Thyroid gland (tissue), 4 donors: ENCODE measurements at regions not wholly inside any gene's neighbourhood (a gene's known extent, or its start where the extent isn't known, plus 50 kb on each side); places are given as distances from the start of the nearest gene placed in this dataset.

Experiments
- DNase-seq, 2 donors: peaks; one replicate each; pipeline ENCODE4 v3.0.0-alpha.2; 2019
- H3K27ac ChIP-seq, 3 donors: fragments of 200-600 bp; sonication (generic); 1 replicate in 2 of 3; 2 replicates in 1 of 3; pipeline ENCODE4 v1.5.1; 2016 to 2019; ENCODE audit warnings: mild to moderate bottlenecking in 1 of 3, moderate library complexity in 1 of 3
- H3K27me3 ChIP-seq: fragments of 200-600 bp; sonication (generic); one replicate; pipeline ENCODE4 v1.5.1; 2019
- H3K36me3 ChIP-seq, 2 donors: fragments of 200-600 bp; sonication (generic); one replicate each; pipeline ENCODE4 v1.5.1; 2016 to 2019
- H3K4me1 ChIP-seq, 2 donors: fragments of 200-600 bp; sonication (generic); one replicate each; pipeline ENCODE4 v1.5.1; 2017 to 2019
- H3K4me3 ChIP-seq, 3 donors: fragments of 200-600 bp; sonication (generic); replicated peaks in 1 of 3; 1 replicate in 2 of 3; 2 replicates in 1 of 3; pipeline ENCODE4 v1.5.1; 2016; ENCODE audit warnings: mild to moderate bottlenecking in 1 of 3
- H3K9me3 ChIP-seq: fragments of 200-600 bp; sonication (generic); one replicate; pipeline ENCODE4 v1.5.1; 2017
- CTCF ChIP-seq, 6 experiments: fragments of 200-600 bp in 3 of 6; fragments of 450-650 bp in 3 of 6; sonication (generic) in 3 of 6; IDR thresholded peaks; one replicate each; pipeline ENCODE4 v1.5.1; 2016 to 2019; ENCODE audit warnings: antibody characterized with exemption in 6 of 6, mild to moderate bottlenecking in 2 of 6, inconsistent platforms in 1 of 6, moderate library complexity in 1 of 6
- POLR2A ChIP-seq, 2 donors: fragments of 450-650 bp; IDR thresholded peaks; one replicate each; pipeline ENCODE4 v1.6.1; 2017; ENCODE audit warnings: antibody characterized with exemption in 2 of 2, mild to moderate bottlenecking in 2 of 2, moderate library complexity in 1 of 2
- WGBS, 2 donors: methylation state at CpG; one replicate each; pipeline ENCODE4 v1.1.5; 2017; 5-methylcytosine and 5-hydroxymethylcytosine counted together
- intact Hi-C: fragments of 100-400 bp; cut with DNase I; formaldehyde crosslinking; loops from one replicate; pipeline ENCODE4 v1.15.1; 2023

- intact Hi-C loops, result no loop called here
- WGBS, 2 donors, result 89 to 91% methylated on average over 3 of the region's 3 CpGs
- TF ChIP-seq CTCF (IDR thresholded peaks at IDR 0.05), result no peak
- no peak for TF ChIP-seq POLR2A (IDR thresholded peaks at IDR 0.05)
- no peak for DNase-seq
- H3K36me3 ChIP-seq, result no peaks in the 10 kb centered on the region
- H3K27ac ChIP-seq, result no peak overlapping the region
- no peaks in the 10 kb centered on the region for H3K4me1 ChIP-seq
- no peaks in the 10 kb centered on the region for H3K27me3 ChIP-seq
- H3K4me3 ChIP-seq, result no peak overlapping the region
- no peaks in the 10 kb centered on the region for H3K9me3 ChIP-seq
Measured at GRCh38 chr22:47576908-47577307, 814.5 kb downstream of the TBC1D22A start.

GRCh38 chr22:47575291-47575690 is 812.8 kb downstream of the TBC1D22A start:
- Histone ChIP-seq H3K36me3 (no peaks in the 10 kb centered on the region), H3K27ac (no peak overlapping the region), H3K9me3 (no peaks in the 10 kb centered on the region), H3K27me3 (no peaks in the 10 kb centered on the region), H3K4me1 (no peaks in the 10 kb centered on the region), H3K4me3 (no peak overlapping the region)
- DNase-seq, result no peak
- TF ChIP-seq CTCF (IDR thresholded peaks at IDR 0.05), result no peak
- TF ChIP-seq POLR2A (IDR thresholded peaks at IDR 0.05), result no peak
- intact Hi-C loops, result no loop called here
- 83 to 87% methylated on average over 11 of the region's 11 CpGs for WGBS, 2 donors

GRCh38 chr22:47574556-47574955 is 812.1 kb downstream of the TBC1D22A start:
- Histone ChIP-seq H3K36me3 (no peaks in the 10 kb centered on the region), H3K27ac (no peak overlapping the region), H3K27me3 (no peaks in the 10 kb centered on the region), H3K9me3 (no peaks in the 10 kb centered on the region), H3K4me3 (no peak overlapping the region), H3K4me1 (no peaks in the 10 kb centered on the region)
- WGBS, 2 donors, result 94 to 95% methylated on average over 4 of the region's 4 CpGs
- intact Hi-C loops, result no loop called here
- TF ChIP-seq POLR2A (IDR thresholded peaks at IDR 0.05) (no peak), CTCF (IDR thresholded peaks at IDR 0.05) (no peak)
- no peak for DNase-seq

- Histone ChIP-seq H3K27me3 (no peaks in the 10 kb centered on the region), H3K36me3 (no peaks in the 10 kb centered on the region), H3K4me1 (no peaks in the 10 kb centered on the region), H3K9me3 (no peaks in the 10 kb centered on the region), H3K4me3 (no peak overlapping the region), H3K27ac (no peak overlapping the region)
- no peak for TF ChIP-seq CTCF (IDR thresholded peaks at IDR 0.05)
- TF ChIP-seq POLR2A (IDR thresholded peaks at IDR 0.05), result no peak
- 76 to 91% methylated on average over 7 of the region's 7 CpGs for WGBS, 2 donors
- intact Hi-C loops, result no loop called here
- DNase-seq, result no peak
Measured at GRCh38 chr22:47573141-47573540, 810.7 kb downstream of the TBC1D22A start.

- H3K9me3 ChIP-seq, result no peaks in the 10 kb centered on the region
- 92 to 94% methylated on average over 11 to 12 of the region's 12 CpGs for WGBS, 2 donors
- H3K36me3 ChIP-seq, result no peaks in the 10 kb centered on the region
- no peak overlapping the region for H3K27ac ChIP-seq
- intact Hi-C loops, result no loop called here
- H3K27me3 ChIP-seq, result no peaks in the 10 kb centered on the region
- no peaks in the 10 kb centered on the region for H3K4me1 ChIP-seq
- no peak for DNase-seq
- TF ChIP-seq CTCF (IDR thresholded peaks at IDR 0.05) (no peak), POLR2A (IDR thresholded peaks at IDR 0.05) (no peak)
- no peak overlapping the region for H3K4me3 ChIP-seq
Measured at GRCh38 chr22:47572443-47572842, 810.0 kb downstream of the TBC1D22A start.
